ENCODE measurements at regions not wholly inside any gene's neighbourhood (a gene's known extent, or its start where the extent isn't known, plus 50 kb on each side); places are given as distances from the start of the nearest gene placed in this dataset.

DNA sequence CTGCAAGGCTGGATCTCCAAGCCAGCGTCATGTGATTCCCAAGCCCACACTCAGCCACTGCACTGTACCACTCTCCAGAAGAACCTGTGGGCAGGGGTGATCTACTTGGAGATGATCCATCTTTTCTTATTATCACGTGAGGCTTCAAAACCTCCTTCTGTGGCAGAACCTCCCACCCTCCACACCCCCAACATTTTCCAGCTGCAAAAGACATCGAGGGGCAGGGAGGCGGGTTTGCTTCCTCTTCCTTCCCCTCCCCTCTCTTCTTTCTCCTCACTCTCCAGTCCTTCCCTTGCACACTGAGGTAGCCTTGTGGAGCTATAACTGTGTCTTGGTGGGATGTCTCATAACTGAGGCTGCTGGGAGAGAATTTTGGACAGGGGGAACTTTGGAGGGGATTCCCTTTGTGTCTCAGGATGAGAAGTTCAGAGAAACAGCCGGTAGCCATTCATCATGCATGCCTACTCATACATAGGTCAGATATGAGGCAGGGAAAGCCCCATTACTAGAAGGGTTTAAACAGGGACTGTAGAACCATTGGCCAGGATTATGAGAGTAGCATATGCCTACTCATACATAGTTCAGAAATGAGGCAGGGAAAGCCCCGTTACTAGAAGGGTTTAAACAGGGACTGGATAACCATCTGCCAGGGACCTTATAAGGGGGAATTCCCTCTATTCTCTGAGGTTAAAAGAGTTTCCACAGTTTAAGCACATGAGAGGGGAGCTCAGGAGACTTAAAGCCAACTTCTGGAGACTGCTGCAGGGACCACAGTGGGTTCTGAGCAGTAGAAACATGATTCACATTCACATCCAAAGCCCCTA is 420.7 kb upstream of the CADM1 start:
- TF ChIP-seq, protein P1, sequence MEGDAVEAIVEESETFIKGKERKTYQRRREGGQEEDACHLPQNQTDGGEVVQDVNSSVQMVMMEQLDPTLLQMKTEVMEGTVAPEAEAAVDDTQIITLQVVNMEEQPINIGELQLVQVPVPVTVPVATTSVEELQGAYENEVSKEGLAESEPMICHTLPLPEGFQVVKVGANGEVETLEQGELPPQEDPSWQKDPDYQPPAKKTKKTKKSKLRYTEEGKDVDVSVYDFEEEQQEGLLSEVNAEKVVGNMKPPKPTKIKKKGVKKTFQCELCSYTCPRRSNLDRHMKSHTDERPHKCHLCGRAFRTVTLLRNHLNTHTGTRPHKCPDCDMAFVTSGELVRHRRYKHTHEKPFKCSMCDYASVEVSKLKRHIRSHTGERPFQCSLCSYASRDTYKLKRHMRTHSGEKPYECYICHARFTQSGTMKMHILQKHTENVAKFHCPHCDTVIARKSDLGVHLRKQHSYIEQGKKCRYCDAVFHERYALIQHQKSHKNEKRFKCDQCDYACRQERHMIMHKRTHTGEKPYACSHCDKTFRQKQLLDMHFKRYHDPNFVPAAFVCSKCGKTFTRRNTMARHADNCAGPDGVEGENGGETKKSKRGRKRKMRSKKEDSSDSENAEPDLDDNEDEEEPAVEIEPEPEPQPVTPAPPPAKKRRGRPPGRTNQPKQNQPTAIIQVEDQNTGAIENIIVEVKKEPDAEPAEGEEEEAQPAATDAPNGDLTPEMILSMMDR (IDR thresholded peaks at IDR 0.05; ENCODE audit: low read length) = no peak
- no peak for TF ChIP-seq EZH2 (IDR thresholded peaks at IDR 0.05; ENCODE audit: borderline replicate concordance, low read length)

All from OCI-LY1 (cell line).